Loucy (cell line): ENCODE measurements at regions not wholly inside any gene's neighbourhood (a gene's known extent, or its start where the extent isn't known, plus 50 kb on each side); places are given as distances from the start of the nearest gene placed in this dataset.

Experiments
- H2AFZ ChIP-seq: fragments of 200-600 bp; sonication (generic); 2 replicates; pipeline ENCODE4 v1.6.0; 2016; ENCODE audit warnings: antibody characterized with exemption, mild to moderate bottlenecking, low read length, moderate library complexity
- H3F3A ChIP-seq: fragments of 200-600 bp; 2 replicates; pipeline ENCODE4 v1.6.0; 2016; ENCODE audit warnings: antibody characterized with exemption, low read depth, mild to moderate bottlenecking
- H3K27me3 ChIP-seq: fragments of 200-600 bp; sonication (generic); 2 replicates; pipeline ENCODE4 v1.6.1; 2014; ENCODE audit warnings: low read length, mild to moderate bottlenecking; ENCODE audit not compliant: insufficient read depth, poor library complexity, severe bottlenecking
- H3K36me3 ChIP-seq: fragments of 200-600 bp; sonication (generic); 2 replicates; pipeline ENCODE4 v1.6.1; 2016; ENCODE audit warnings: low read length; ENCODE audit not compliant: insufficient read depth
- H3K4me1 ChIP-seq: fragments of 200-600 bp; sonication (generic); 2 replicates; pipeline ENCODE4 v1.5.1; 2014; ENCODE audit warnings: low read length, mild to moderate bottlenecking; ENCODE audit not compliant: insufficient read depth, poor library complexity, severe bottlenecking
- H3K4me2 ChIP-seq: fragments of 200-600 bp; sonication (generic); 2 replicates; pipeline ENCODE4 v1.6.0; 2014; ENCODE audit warnings: antibody characterized with exemption, low read length, low read depth, mild to moderate bottlenecking; ENCODE audit not compliant: poor library complexity, severe bottlenecking
- H3K4me3 ChIP-seq: fragments of 200-600 bp; sonication (generic); 2 replicates; pipeline ENCODE4 v1.5.1; 2014; ENCODE audit warnings: low read length, mild to moderate bottlenecking, mixed read lengths; ENCODE audit not compliant: poor library complexity, severe bottlenecking
- H3K79me2 ChIP-seq: fragments of 200-600 bp; sonication (generic); 2 replicates; pipeline ENCODE4 v1.6.1; 2014; ENCODE audit warnings: low read length; ENCODE audit not compliant: insufficient read depth
- H3K9ac ChIP-seq: fragments of 200-600 bp; sonication (generic); 2 replicates; pipeline ENCODE4 v1.6.0; 2014; ENCODE audit warnings: mild to moderate bottlenecking, low read depth, low read length, moderate library complexity; ENCODE audit not compliant: poor library complexity, severe bottlenecking
- H3K9me2 ChIP-seq: fragments of 200-600 bp; sonication (generic); replicated peaks from 2 replicates; pipeline ENCODE4 v1.6.1; 2016; ENCODE audit warnings: low read depth, low read length, mixed read lengths
- H3K9me3 ChIP-seq: fragments of 200-600 bp; sonication (generic); 2 replicates; pipeline ENCODE4 v1.6.1; 2014; ENCODE audit warnings: mild to moderate bottlenecking, antibody characterized with exemption, low read length, low read depth; ENCODE audit not compliant: insufficient read depth
- H4K20me1 ChIP-seq: fragments of 200-600 bp; sonication (generic); 2 replicates; pipeline ENCODE4 v1.6.0; 2014; ENCODE audit warnings: antibody characterized with exemption, low read length, mild to moderate bottlenecking; ENCODE audit not compliant: insufficient read depth, poor library complexity, severe bottlenecking
- EZH2phosphoT487 ChIP-seq: fragments of 200-600 bp; IDR thresholded peaks from 2 replicates; pipeline ENCODE4 v1.6.1; 2018; ENCODE audit warnings: antibody characterized with exemption, mild to moderate bottlenecking, moderate library complexity, borderline replicate concordance
- TF ChIP-seq, protein P1 (sequence below): fragments of 200-600 bp; sonication (generic); conservative IDR thresholded peaks from 2 replicates; pipeline ENCODE4 v1.5.1; 2014; ENCODE audit warnings: mild to moderate bottlenecking, antibody characterized with exemption, low read length

DNA sequence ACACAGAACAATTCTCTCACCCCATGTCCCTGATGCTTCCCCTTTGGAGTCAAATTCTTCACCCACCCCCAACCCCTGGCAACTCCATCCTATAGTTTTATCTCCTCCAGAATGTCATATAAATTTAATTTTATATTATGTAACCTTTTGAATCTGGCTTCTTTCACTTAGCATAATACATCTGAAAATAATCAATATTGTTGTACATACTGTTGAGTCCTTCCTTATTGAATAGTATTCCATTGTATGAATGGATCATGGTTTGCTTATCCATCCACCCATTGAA is 98.9 kb upstream of the TSC22D2 start:
- no peak overlapping the region for H3K4me3 ChIP-seq
- H3K36me3 ChIP-seq, result no peaks in the 10 kb centered on the region
- H2AFZ ChIP-seq, result no peak overlapping the region
- no peaks in the 10 kb centered on the region for H4K20me1 ChIP-seq
- TF ChIP-seq, protein P1, sequence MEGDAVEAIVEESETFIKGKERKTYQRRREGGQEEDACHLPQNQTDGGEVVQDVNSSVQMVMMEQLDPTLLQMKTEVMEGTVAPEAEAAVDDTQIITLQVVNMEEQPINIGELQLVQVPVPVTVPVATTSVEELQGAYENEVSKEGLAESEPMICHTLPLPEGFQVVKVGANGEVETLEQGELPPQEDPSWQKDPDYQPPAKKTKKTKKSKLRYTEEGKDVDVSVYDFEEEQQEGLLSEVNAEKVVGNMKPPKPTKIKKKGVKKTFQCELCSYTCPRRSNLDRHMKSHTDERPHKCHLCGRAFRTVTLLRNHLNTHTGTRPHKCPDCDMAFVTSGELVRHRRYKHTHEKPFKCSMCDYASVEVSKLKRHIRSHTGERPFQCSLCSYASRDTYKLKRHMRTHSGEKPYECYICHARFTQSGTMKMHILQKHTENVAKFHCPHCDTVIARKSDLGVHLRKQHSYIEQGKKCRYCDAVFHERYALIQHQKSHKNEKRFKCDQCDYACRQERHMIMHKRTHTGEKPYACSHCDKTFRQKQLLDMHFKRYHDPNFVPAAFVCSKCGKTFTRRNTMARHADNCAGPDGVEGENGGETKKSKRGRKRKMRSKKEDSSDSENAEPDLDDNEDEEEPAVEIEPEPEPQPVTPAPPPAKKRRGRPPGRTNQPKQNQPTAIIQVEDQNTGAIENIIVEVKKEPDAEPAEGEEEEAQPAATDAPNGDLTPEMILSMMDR, result no peak
- TF ChIP-seq EZH2phosphoT487, result no peak
- H3K4me1 ChIP-seq, result no peaks in the 10 kb centered on the region
- no peaks in the 10 kb centered on the region for H3K9me2 ChIP-seq
- H3K9me3 ChIP-seq, result no peaks in the 10 kb centered on the region
- no peaks in the 10 kb centered on the region for H3F3A ChIP-seq
- no peak overlapping the region for H3K9ac ChIP-seq
- no peaks in the 10 kb centered on the region for H3K27me3 ChIP-seq
- H3K4me2 ChIP-seq, result no peak overlapping the region
- no peaks in the 10 kb centered on the region for H3K79me2 ChIP-seq

DNA sequence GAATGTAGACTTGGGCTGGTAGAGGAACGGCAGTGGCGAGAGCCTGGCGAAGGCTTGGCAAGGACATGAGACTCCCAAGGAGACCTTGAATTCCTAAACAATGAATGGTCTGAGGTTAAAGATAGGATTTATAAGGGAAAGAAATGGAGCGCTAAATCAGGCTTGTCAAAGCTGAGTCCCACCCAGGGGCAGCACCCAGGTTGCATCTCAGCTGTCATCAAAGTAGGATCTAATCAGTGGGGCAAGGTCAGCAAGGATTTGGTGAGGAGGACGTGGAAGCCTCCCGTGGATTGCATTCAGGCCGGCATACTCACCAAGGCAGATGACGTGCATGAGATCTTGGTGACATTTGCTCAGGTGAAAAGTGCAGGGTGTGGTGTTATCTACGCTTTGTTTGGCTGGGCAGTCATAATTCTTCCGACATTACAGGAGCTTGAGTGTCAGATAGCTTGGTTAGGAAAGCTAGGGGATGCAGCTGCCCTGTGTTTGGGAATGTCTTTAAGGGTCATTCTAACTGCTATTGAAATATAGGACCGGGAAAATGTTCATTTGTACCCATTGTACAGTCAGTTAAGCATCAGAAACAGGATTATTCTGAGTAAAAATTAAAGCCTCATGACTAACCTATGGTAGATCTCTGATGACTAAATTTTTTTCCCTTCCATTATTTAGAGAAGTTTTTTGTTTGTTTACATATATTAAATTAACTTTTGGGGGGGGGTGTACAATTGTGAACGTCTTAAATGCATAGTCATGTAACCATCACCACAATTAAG is 99.4 kb upstream of the TSC22D2 start:
- Histone ChIP-seq H3K9me3 (no peaks in the 10 kb centered on the region), H3K79me2 (no peaks in the 10 kb centered on the region), H2AFZ (no peak overlapping the region), H3F3A (no peaks in the 10 kb centered on the region), H3K27me3 (no peaks in the 10 kb centered on the region), H3K9ac (no peak overlapping the region), H3K4me1 (no peaks in the 10 kb centered on the region), H3K36me3 (no peaks in the 10 kb centered on the region), H3K4me3 (no peak overlapping the region), H3K4me2 (no peak overlapping the region), H3K9me2 (no peaks in the 10 kb centered on the region), H4K20me1 (no peaks in the 10 kb centered on the region)
- TF ChIP-seq, protein P1, result no peak
- TF ChIP-seq EZH2phosphoT487, result no peak

DNA sequence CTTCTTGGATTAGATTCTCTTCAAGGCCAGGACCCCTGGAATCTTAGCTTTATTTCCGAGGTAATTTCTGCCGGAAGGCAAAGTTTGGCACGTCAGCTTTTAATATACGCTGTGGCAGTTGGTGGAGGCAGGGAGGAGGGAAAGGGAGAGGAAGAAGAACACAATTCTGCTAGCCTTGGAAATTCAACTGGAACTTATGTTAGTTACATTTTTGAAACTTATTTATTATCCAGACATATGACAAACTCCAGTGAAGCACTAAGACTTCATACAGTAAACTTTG is 100.1 kb upstream of the TSC22D2 start:
- Histone ChIP-seq H3K9ac (no peak overlapping the region), H3K4me3 (no peak overlapping the region), H4K20me1 (no peaks in the 10 kb centered on the region), H3K79me2 (no peaks in the 10 kb centered on the region), H3K4me2 (no peak overlapping the region), H3K9me2 (no peaks in the 10 kb centered on the region), H3F3A (no peaks in the 10 kb centered on the region), H3K9me3 (no peaks in the 10 kb centered on the region), H3K27me3 (no peaks in the 10 kb centered on the region), H2AFZ (no peak overlapping the region), H3K36me3 (no peaks in the 10 kb centered on the region), H3K4me1 (no peaks in the 10 kb centered on the region)
- TF ChIP-seq EZH2phosphoT487, result no peak
- TF ChIP-seq, protein P1, result no peak
